ENCODE measurements at regions not wholly inside any gene's neighbourhood (a gene's known extent, or its start where the extent isn't known, plus 50 kb on each side); places are given as distances from the start of the nearest gene placed in this dataset.

DNA sequence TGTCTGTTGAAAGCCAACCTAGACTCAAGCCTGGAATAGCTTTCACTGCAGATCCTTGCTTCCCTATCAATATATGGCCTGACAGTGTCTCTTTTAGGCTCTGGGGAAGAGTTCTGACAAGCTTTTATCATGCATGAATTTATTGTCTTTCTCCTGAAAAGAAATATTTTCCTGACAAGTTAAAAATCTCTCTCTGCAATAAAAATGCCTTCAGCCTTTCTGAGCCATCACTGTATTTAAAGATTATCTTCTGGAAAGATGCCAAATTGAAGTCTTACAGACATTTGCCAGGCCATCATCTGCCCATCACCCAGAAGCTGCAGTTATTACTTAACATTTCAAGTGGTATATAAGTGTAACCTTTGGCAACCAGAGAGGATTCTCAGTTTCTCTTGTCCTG is 88.1 kb upstream of the HTR1A start:
- no peak for DNase-seq (ENCODE audit: low read depth)
- TF ChIP-seq, protein P1, sequence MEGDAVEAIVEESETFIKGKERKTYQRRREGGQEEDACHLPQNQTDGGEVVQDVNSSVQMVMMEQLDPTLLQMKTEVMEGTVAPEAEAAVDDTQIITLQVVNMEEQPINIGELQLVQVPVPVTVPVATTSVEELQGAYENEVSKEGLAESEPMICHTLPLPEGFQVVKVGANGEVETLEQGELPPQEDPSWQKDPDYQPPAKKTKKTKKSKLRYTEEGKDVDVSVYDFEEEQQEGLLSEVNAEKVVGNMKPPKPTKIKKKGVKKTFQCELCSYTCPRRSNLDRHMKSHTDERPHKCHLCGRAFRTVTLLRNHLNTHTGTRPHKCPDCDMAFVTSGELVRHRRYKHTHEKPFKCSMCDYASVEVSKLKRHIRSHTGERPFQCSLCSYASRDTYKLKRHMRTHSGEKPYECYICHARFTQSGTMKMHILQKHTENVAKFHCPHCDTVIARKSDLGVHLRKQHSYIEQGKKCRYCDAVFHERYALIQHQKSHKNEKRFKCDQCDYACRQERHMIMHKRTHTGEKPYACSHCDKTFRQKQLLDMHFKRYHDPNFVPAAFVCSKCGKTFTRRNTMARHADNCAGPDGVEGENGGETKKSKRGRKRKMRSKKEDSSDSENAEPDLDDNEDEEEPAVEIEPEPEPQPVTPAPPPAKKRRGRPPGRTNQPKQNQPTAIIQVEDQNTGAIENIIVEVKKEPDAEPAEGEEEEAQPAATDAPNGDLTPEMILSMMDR (IDR thresholded peaks at IDR 0.05; ENCODE audit: control insufficient read depth, extremely low read depth, insufficient read depth): no peak
- H3K4me3 ChIP-seq (ENCODE audit: low read depth, low read length): no peak overlapping the region

- H3K4me3 ChIP-seq (ENCODE audit: low read depth, low read length): no peak overlapping the region
- DNase-seq (ENCODE audit: low read depth): no peak
- TF ChIP-seq, protein P1 (IDR thresholded peaks at IDR 0.05; ENCODE audit: control insufficient read depth, extremely low read depth, insufficient read depth): 0 out of 2 replicates have a peak, but pooled peaks have one; percentile 23
These were observed 78.2 kb upstream of the HTR1A start for GRCh38 chr5:64040490-64040889.

DNA sequence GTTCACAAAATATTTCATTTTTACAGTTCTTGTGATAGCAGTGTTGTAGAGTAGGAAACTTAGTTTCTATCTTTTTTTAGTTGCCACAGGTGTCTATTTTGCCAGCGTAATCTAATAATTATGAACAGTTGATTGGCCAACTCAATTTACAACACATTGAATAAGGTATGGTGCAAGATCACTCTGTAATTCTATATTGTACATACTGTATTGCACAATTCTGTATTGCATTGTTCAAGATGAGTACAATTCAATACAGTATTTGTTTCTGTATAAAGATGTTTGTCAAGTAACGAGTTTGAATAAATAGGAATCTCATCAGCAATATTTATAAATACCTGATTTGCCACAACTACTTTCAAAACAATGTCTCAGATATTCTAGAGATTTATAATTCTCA is 64.2 kb upstream of the HTR1A start:
- TF ChIP-seq, protein P1 (IDR thresholded peaks at IDR 0.05; ENCODE audit: control insufficient read depth, extremely low read depth, insufficient read depth): no peak
- H3K4me3 ChIP-seq (ENCODE audit: low read depth, low read length): no peak overlapping the region
- no peak for DNase-seq (ENCODE audit: low read depth)

DNA sequence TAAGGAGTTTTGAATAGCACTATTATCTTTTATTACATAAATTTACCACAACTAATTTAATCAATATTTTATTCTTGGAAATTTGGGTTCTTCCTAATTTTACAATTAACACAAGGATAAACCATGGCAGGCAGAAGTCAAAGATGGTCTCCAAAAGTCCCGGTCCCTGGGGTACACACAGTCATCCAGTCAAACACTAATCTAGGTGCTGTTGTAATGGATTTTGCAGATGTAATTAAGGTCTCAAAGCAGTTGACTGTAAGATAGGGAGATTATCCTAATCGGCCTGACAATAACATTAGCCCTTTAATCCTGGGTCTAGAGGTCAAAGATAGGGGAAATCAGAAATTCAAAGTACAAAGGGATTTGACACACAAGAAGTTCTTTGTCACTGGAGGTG is 57.5 kb upstream of the HTR1A start:
- TF ChIP-seq, protein P1 (IDR thresholded peaks at IDR 0.05; ENCODE audit: control insufficient read depth, extremely low read depth, insufficient read depth): no peak
- no peak for DNase-seq (ENCODE audit: low read depth)
- no peak overlapping the region for H3K4me3 ChIP-seq (ENCODE audit: low read depth, low read length)

DNA sequence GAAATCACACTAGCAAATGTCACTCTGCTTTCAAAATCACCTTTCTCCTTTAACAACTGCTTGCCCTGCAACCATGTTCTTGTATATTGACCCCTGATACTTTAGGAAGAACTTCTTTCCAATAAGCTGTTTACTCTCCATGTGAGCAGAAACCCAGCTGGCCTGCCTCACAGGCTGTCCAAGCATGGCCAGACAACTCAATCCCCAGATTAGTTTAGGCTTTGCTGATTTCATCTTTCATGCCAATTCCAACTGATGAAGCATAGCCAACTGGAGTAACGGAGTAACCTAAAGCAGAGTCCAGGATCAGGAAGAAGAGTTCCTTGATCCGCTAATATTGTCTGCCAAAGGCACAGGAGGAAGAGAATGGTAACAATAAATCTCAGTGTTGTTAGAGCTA is 56.7 kb upstream of the HTR1A start:
- TF ChIP-seq, protein P1 (IDR thresholded peaks at IDR 0.05; ENCODE audit: control insufficient read depth, extremely low read depth, insufficient read depth): no peak
- H3K4me3 ChIP-seq (ENCODE audit: low read depth, low read length): no peak overlapping the region
- no peak for DNase-seq (ENCODE audit: low read depth)

GRCh38 chr5:64015824-64016223 is 53.6 kb upstream of the HTR1A start:
- DNase-seq (ENCODE audit: low read depth): no peak
- H3K4me3 ChIP-seq (ENCODE audit: low read depth, low read length): no peak overlapping the region
- TF ChIP-seq, protein P1 (IDR thresholded peaks at IDR 0.05; ENCODE audit: control insufficient read depth, extremely low read depth, insufficient read depth): no peak

Measured in LNCaP clone FGC (cell line).